ENCODE measurements at regions not wholly inside any gene's neighbourhood (a gene's known extent, or its start where the extent isn't known, plus 50 kb on each side); places are given as distances from the start of the nearest gene placed in this dataset.

- Histone ChIP-seq H3K36me3 (replicated peaks) (no peaks in the 10 kb centered on the region), H3K4me3 (ENCODE audit: low read depth, low read length) (no peak overlapping the region), H3K27ac (no peak overlapping the region), H3K27me3 (replicated peaks) (no peaks in the 10 kb centered on the region)
- in situ Hi-C loops (cut with HindIII; ENCODE audit: low pct_ligation_motif_present, low sequenced_read_pairs) = no loop called here
- DNase-seq = no peak
- TF ChIP-seq CTCF (IDR thresholded peaks at IDR 0.05; ENCODE audit: low read depth, low read length, missing control alignments) = no peak
These were observed 525.4 kb downstream of the GALC start for GRCh38 chr14:87467578-87467977.

- no peak overlapping the region for H3K4me3 ChIP-seq (ENCODE audit: low read depth, low read length)
These were observed 527.2 kb downstream of the GALC start for GRCh38 chr14:87465770-87466169.

GRCh38 chr14:87461704-87462103, 531.3 kb downstream of the GALC start:
- H3K27me3 ChIP-seq (replicated peaks) = no peaks in the 10 kb centered on the region
- TF ChIP-seq CTCF (IDR thresholded peaks at IDR 0.05; ENCODE audit: low read depth, low read length, missing control alignments) = no peak
- in situ Hi-C loops (cut with HindIII; ENCODE audit: low pct_ligation_motif_present, low sequenced_read_pairs) = no loop called here
- DNase-seq = no peak
- H3K4me3 ChIP-seq (ENCODE audit: low read depth, low read length) = no peak overlapping the region
- H3K27ac ChIP-seq = no peak overlapping the region
- no peaks in the 10 kb centered on the region for H3K36me3 ChIP-seq (replicated peaks)

More at GRCh38 chr14:87465770-87466169, 527.2 kb downstream of the GALC start:
- no peak for TF ChIP-seq CTCF (IDR thresholded peaks at IDR 0.05; ENCODE audit: low read depth, low read length, missing control alignments)
- no peak for DNase-seq
- Histone ChIP-seq H3K27ac (no peak overlapping the region), H3K27me3 (replicated peaks) (no peaks in the 10 kb centered on the region), H3K36me3 (replicated peaks) (no peaks in the 10 kb centered on the region)
- in situ Hi-C loops (cut with HindIII; ENCODE audit: low pct_ligation_motif_present, low sequenced_read_pairs) = no loop called here

- in situ Hi-C loops (cut with HindIII; ENCODE audit: low pct_ligation_motif_present, low sequenced_read_pairs) = no loop called here
- no peak overlapping the region for H3K27ac ChIP-seq
- no peaks in the 10 kb centered on the region for H3K36me3 ChIP-seq (replicated peaks)
- DNase-seq = no peak
- no peaks in the 10 kb centered on the region for H3K27me3 ChIP-seq (replicated peaks)
- no peak for TF ChIP-seq CTCF (IDR thresholded peaks at IDR 0.05; ENCODE audit: low read depth, low read length, missing control alignments)
- no peak overlapping the region for H3K4me3 ChIP-seq (ENCODE audit: low read depth, low read length)
These were observed 535.3 kb downstream of the GALC start for GRCh38 chr14:87457720-87458119.

GRCh38 chr14:87450193-87450592, 542.8 kb downstream of the GALC start:
- Histone ChIP-seq H3K27me3 (replicated peaks) (no peaks in the 10 kb centered on the region), H3K4me3 (ENCODE audit: low read depth, low read length) (no peak overlapping the region), H3K27ac (no peak overlapping the region), H3K36me3 (replicated peaks) (no peaks in the 10 kb centered on the region)
- TF ChIP-seq CTCF (IDR thresholded peaks at IDR 0.05; ENCODE audit: low read depth, low read length, missing control alignments) = no peak
- DNase-seq = no peak
- in situ Hi-C loops (cut with HindIII; ENCODE audit: low pct_ligation_motif_present, low sequenced_read_pairs) = no loop called here

- TF ChIP-seq CTCF (IDR thresholded peaks at IDR 0.05; ENCODE audit: low read depth, low read length, missing control alignments) = no peak
- in situ Hi-C loops (cut with HindIII; ENCODE audit: low pct_ligation_motif_present, low sequenced_read_pairs) = no loop called here
- Histone ChIP-seq H3K36me3 (replicated peaks) (no peaks in the 10 kb centered on the region), H3K4me3 (ENCODE audit: low read depth, low read length) (no peak overlapping the region), H3K27ac (no peak overlapping the region), H3K27me3 (replicated peaks) (no peaks in the 10 kb centered on the region)
- DNase-seq = no peak
These were observed 544.0 kb downstream of the GALC start for GRCh38 chr14:87449016-87449415.
